Glutamatergic neuron (in vitro differentiated cells): ENCODE measurements at regions not wholly inside any gene's neighbourhood (a gene's known extent, or its start where the extent isn't known, plus 50 kb on each side); places are given as distances from the start of the nearest gene placed in this dataset.

Experiments
- DNase-seq: peaks from one replicate; pipeline ENCODE4 v3.0.0; 2022
- H3K27ac Mint-ChIP-seq: one replicate; pipeline ENCODE4 v1.8.0; 2020; ENCODE audit warnings: mild to moderate bottlenecking, mixed read lengths, inconsistent platforms; ENCODE audit not compliant: unreplicated experiment
- H3K27me3 Mint-ChIP-seq: one replicate; pipeline ENCODE4 v1.8.0; 2020; ENCODE audit warnings: mild to moderate bottlenecking, moderate library complexity, mixed read lengths, inconsistent platforms; ENCODE audit not compliant: unreplicated experiment
- H3K36me3 Mint-ChIP-seq: one replicate; pipeline ENCODE4 v1.8.0; 2020; ENCODE audit warnings: mild to moderate bottlenecking, mixed read lengths, inconsistent platforms; ENCODE audit not compliant: unreplicated experiment
- H3K4me1 Mint-ChIP-seq: one replicate; pipeline ENCODE4 v1.8.0; 2020; ENCODE audit warnings: mild to moderate bottlenecking, low read depth, mixed read lengths, inconsistent platforms; ENCODE audit not compliant: unreplicated experiment
- H3K4me3 Mint-ChIP-seq: one replicate; pipeline ENCODE4 v1.8.0; 2020; ENCODE audit warnings: mild to moderate bottlenecking, mixed read lengths, inconsistent platforms; ENCODE audit not compliant: unreplicated experiment
- H3K9me3 Mint-ChIP-seq: one replicate; pipeline ENCODE4 v1.8.0; 2020; ENCODE audit warnings: mild to moderate bottlenecking, moderate library complexity, mixed read lengths, inconsistent platforms; ENCODE audit not compliant: unreplicated experiment
- CTCF ChIP-seq: fragments of 200-600 bp; sonication (generic); IDR thresholded peaks from one replicate; pipeline ENCODE4 v1.5.0; 2021; ENCODE audit not compliant: partially characterized antibody, unreplicated experiment

GRCh38 chr5:131067636-131068035 is 97.4 kb downstream of the HINT1 start:
- TF ChIP-seq CTCF = no peak
- no peaks in the 10 kb centered on the region for H3K27me3 Mint-ChIP-seq
- peaks cover 4% of the 10 kb centered on the region for H3K4me1 Mint-ChIP-seq
- H3K27ac Mint-ChIP-seq = no peak overlapping the region
- H3K4me3 Mint-ChIP-seq = no peak overlapping the region
- DNase-seq = no peak
- no peaks in the 10 kb centered on the region for H3K9me3 Mint-ChIP-seq
- H3K36me3 Mint-ChIP-seq = peaks cover 6% of the 10 kb centered on the region

- no peak overlapping the region for H3K27ac Mint-ChIP-seq
- no peak for DNase-seq
- H3K4me3 Mint-ChIP-seq = no peak overlapping the region
- peaks cover 6% of the 10 kb centered on the region for H3K36me3 Mint-ChIP-seq
- no peaks in the 10 kb centered on the region for H3K27me3 Mint-ChIP-seq
- H3K4me1 Mint-ChIP-seq = no peaks in the 10 kb centered on the region
- TF ChIP-seq CTCF = no peak
- H3K9me3 Mint-ChIP-seq = no peaks in the 10 kb centered on the region
Observed at GRCh38 chr5:131064669-131065371, 100.2 kb downstream of the HINT1 start.

- no peaks in the 10 kb centered on the region for H3K36me3 Mint-ChIP-seq
- H3K4me1 Mint-ChIP-seq = no peaks in the 10 kb centered on the region
Observed at GRCh38 chr5:131042021-131042789, 122.9 kb downstream of the HINT1 start.

GRCh38 chr5:131023498-131023865 is 141.6 kb downstream of the HINT1 start:
- H3K27ac Mint-ChIP-seq = no peak overlapping the region
- H3K4me3 Mint-ChIP-seq = no peak overlapping the region
- no peaks in the 10 kb centered on the region for H3K27me3 Mint-ChIP-seq
- no peak for DNase-seq
- no peaks in the 10 kb centered on the region for H3K9me3 Mint-ChIP-seq
- H3K36me3 Mint-ChIP-seq = no peaks in the 10 kb centered on the region
- TF ChIP-seq CTCF = no peak
- peaks cover 5% of the 10 kb centered on the region for H3K4me1 Mint-ChIP-seq

More at GRCh38 chr5:131042021-131042789, 122.9 kb downstream of the HINT1 start:
- DNase-seq = no peak
- peaks cover 5% of the 10 kb centered on the region for H3K27me3 Mint-ChIP-seq
- H3K27ac Mint-ChIP-seq = no peak overlapping the region
- TF ChIP-seq CTCF = no peak
- H3K9me3 Mint-ChIP-seq = peaks cover 2% of the 10 kb centered on the region
- no peak overlapping the region for H3K4me3 Mint-ChIP-seq
